Kidney epithelial cell (primary cell): ENCODE measurements at regions not wholly inside any gene's neighbourhood (a gene's known extent, or its start where the extent isn't known, plus 50 kb on each side); places are given as distances from the start of the nearest gene placed in this dataset.

Source experiments
- DNase-seq: peaks from one replicate; pipeline ENCODE4 v3.0.0-alpha.2; 2010; ENCODE audit warnings: low read depth
- H3K27me3 ChIP-seq: 2 replicates; pipeline ENCODE4 v1.6.0; 2011; ENCODE audit warnings: low read length; ENCODE audit not compliant: control insufficient read depth, insufficient read depth
- H3K36me3 ChIP-seq: 2 replicates; pipeline ENCODE4 v1.5.1; 2011; ENCODE audit warnings: low read length; ENCODE audit not compliant: control insufficient read depth, insufficient read depth
- H3K4me3 ChIP-seq: 2 replicates; pipeline ENCODE4 v1.5.1; 2011; ENCODE audit warnings: low read depth, mild to moderate bottlenecking, control low read depth, low read length
- CTCF ChIP-seq: IDR thresholded peaks from 2 replicates; pipeline ENCODE4 v1.5.1; 2011; ENCODE audit warnings: mild to moderate bottlenecking, moderate library complexity, low read length, control low read depth, inconsistent platforms; ENCODE audit not compliant: insufficient read depth, poor library complexity, severe bottlenecking

- DNase-seq = no peak
- H3K27me3 ChIP-seq = no peaks in the 10 kb centered on the region
- H3K4me3 ChIP-seq = no peak overlapping the region
- no peak for TF ChIP-seq CTCF
- no peaks in the 10 kb centered on the region for H3K36me3 ChIP-seq
Observed at GRCh38 chrX:7435822-7436221, 287.9 kb upstream of the PUDP start.

- TF ChIP-seq CTCF = no peak
- no peaks in the 10 kb centered on the region for H3K27me3 ChIP-seq
- no peaks in the 10 kb centered on the region for H3K36me3 ChIP-seq
- H3K4me3 ChIP-seq = no peak overlapping the region
- DNase-seq = no peak
Observed at GRCh38 chrX:7432901-7433300, 284.9 kb upstream of the PUDP start.

- TF ChIP-seq CTCF = no peak
- H3K36me3 ChIP-seq = no peaks in the 10 kb centered on the region
Observed at GRCh38 chrX:7420717-7421116, 272.8 kb upstream of the PUDP start.

GRCh38 chrX:7414753-7415152 is 266.8 kb upstream of the PUDP start:
- no peak for TF ChIP-seq CTCF
- no peaks in the 10 kb centered on the region for H3K27me3 ChIP-seq
- H3K36me3 ChIP-seq = no peaks in the 10 kb centered on the region
- no peak overlapping the region for H3K4me3 ChIP-seq
- no peak for DNase-seq

More at GRCh38 chrX:7420717-7421116, 272.8 kb upstream of the PUDP start:
- Histone ChIP-seq H3K4me3 (no peak overlapping the region), H3K27me3 (no peaks in the 10 kb centered on the region)
- DNase-seq = no peak

DNA sequence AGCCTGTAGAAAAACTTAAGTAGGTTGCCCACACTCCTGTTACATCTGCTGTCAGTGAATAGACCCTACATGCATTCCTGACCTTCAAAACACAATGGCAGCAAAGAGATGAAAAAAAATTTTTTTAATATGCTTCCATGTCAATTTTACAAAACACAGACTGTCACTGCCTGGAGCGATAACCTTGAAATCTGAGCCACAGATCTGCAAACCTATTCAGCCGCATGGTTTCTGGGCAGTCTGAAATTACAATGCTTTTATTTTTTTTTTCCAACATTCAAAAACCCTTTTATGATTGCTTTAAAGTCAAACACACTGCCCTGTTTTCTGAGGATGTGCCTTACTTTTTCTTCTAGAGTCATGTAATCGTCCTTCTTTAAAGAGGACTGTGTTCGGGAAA is 264.9 kb upstream of the PUDP start:
- no peaks in the 10 kb centered on the region for H3K27me3 ChIP-seq
- H3K4me3 ChIP-seq = no peak overlapping the region
- no peak for TF ChIP-seq CTCF
- H3K36me3 ChIP-seq = no peaks in the 10 kb centered on the region
- DNase-seq = no peak

GRCh38 chrX:7409866-7410265 is 261.9 kb upstream of the PUDP start:
- no peaks in the 10 kb centered on the region for H3K36me3 ChIP-seq
- TF ChIP-seq CTCF = no peak

More at GRCh38 chrX:7409866-7410265, 261.9 kb upstream of the PUDP start:
- no peak for DNase-seq
- Histone ChIP-seq H3K4me3 (no peak overlapping the region), H3K27me3 (no peaks in the 10 kb centered on the region)
